NCI-H510A (cell line): ENCODE measurements at regions not wholly inside any gene's neighbourhood (a gene's known extent, or its start where the extent isn't known, plus 50 kb on each side); places are given as distances from the start of the nearest gene placed in this dataset.
"Not testable (repeated sequence)": the region's sequence is repeated elsewhere in the genome, so short reads cannot be mapped to it uniquely, and the experiment has no call there.

Experiments used
- DNase-seq: peaks from one replicate; lab custom pipeline; 2025; lab: John Stamatoyannopoulos, UW

- DNase-seq: not testable (repeated sequence)
Observed at GRCh38 chr17:56002656-56003055, 150.6 kb upstream of the ANKFN1 start.

- peak; percentile 58 for DNase-seq
Observed at GRCh38 chr17:56009795-56010651, 143.3 kb upstream of the ANKFN1 start.

- no peak for DNase-seq
Observed at GRCh38 chr17:56011406-56012131, 141.7 kb upstream of the ANKFN1 start.

GRCh38 chr17:56018211-56018610 lies 135.1 kb upstream of the ANKFN1 start:
- no peak for DNase-seq

- no peak for DNase-seq
Observed at GRCh38 chr17:56020369-56020768, 132.9 kb upstream of the ANKFN1 start.

GRCh38 chr17:56021681-56022190 lies 131.5 kb upstream of the ANKFN1 start:
- DNase-seq: no peak

GRCh38 chr17:56023851-56024250 lies 129.4 kb upstream of the ANKFN1 start:
- no peak for DNase-seq

GRCh38 chr17:56026915-56027314 lies 126.4 kb upstream of the ANKFN1 start:
- DNase-seq: peak; percentile 9

GRCh38 chr17:56028837-56029236 lies 124.4 kb upstream of the ANKFN1 start:
- DNase-seq: no peak

GRCh38 chr17:56030009-56030624 lies 123.2 kb upstream of the ANKFN1 start:
- DNase-seq: peak; percentile 59

- no peak for DNase-seq
Observed at GRCh38 chr17:56031636-56032035, 121.6 kb upstream of the ANKFN1 start.

- no peak for DNase-seq
Observed at GRCh38 chr17:56034197-56034635, 119.1 kb upstream of the ANKFN1 start.

- peak; percentile 19 for DNase-seq
Observed at GRCh38 chr17:56038131-56038530, 115.1 kb upstream of the ANKFN1 start.

- peak; percentile 22 for DNase-seq
Observed at GRCh38 chr17:56045872-56046271, 107.4 kb upstream of the ANKFN1 start.

- DNase-seq: peak; percentile 35
Observed at GRCh38 chr17:56047331-56047730, 105.9 kb upstream of the ANKFN1 start.

GRCh38 chr17:56057869-56058268 lies 95.4 kb upstream of the ANKFN1 start:
- DNase-seq: no peak

GRCh38 chr17:56064506-56064905 lies 88.8 kb upstream of the ANKFN1 start:
- peak; percentile 18 for DNase-seq

GRCh38 chr17:56074361-56074890 lies 78.8 kb upstream of the ANKFN1 start:
- DNase-seq: no peak

GRCh38 chr17:56076980-56077379 lies 76.3 kb upstream of the ANKFN1 start:
- no peak for DNase-seq

GRCh38 chr17:56083475-56083874 lies 69.8 kb upstream of the ANKFN1 start:
- no peak for DNase-seq

GRCh38 chr17:56085576-56086267 lies 67.6 kb upstream of the ANKFN1 start:
- DNase-seq: no peak

GRCh38 chr17:56087199-56087598 lies 66.1 kb upstream of the ANKFN1 start:
- no peak for DNase-seq
